KMS-11 (cell line): ENCODE measurements at regions not wholly inside any gene's neighbourhood (a gene's known extent, or its start where the extent isn't known, plus 50 kb on each side); places are given as distances from the start of the nearest gene placed in this dataset.

Source experiments
- H2AFZ ChIP-seq: fragments of 200-600 bp; sonication (generic); 2 replicates; pipeline ENCODE4 v1.6.1; 2016; ENCODE audit warnings: antibody characterized with exemption, mixed run types, low read depth
- H3K27ac ChIP-seq: fragments of 200-600 bp; sonication (generic); 2 replicates; pipeline ENCODE4 v1.6.1; 2016; ENCODE audit warnings: mild to moderate bottlenecking, mixed run types
- H3K27me3 ChIP-seq: fragments of 200-600 bp; sonication (generic); 2 replicates; pipeline ENCODE4 v1.6.1; 2017; ENCODE audit warnings: mild to moderate bottlenecking, low read depth, mixed run types, moderate library complexity; ENCODE audit not compliant: insufficient read depth
- H3K36me3 ChIP-seq: fragments of 200-600 bp; sonication (generic); 2 replicates; pipeline ENCODE4 v1.6.1; 2017; ENCODE audit warnings: mild to moderate bottlenecking, mixed run types; ENCODE audit not compliant: insufficient read depth
- H3K4me1 ChIP-seq: fragments of 200-600 bp; sonication (generic); 2 replicates; pipeline ENCODE4 v1.6.1; 2016; ENCODE audit warnings: mild to moderate bottlenecking, low read depth, mixed run types; ENCODE audit not compliant: poor library complexity, severe bottlenecking
- H3K4me2 ChIP-seq: fragments of 200-600 bp; sonication (generic); 2 replicates; pipeline ENCODE4 v1.7.0; 2016; ENCODE audit warnings: mild to moderate bottlenecking, mixed run types
- H3K4me3 ChIP-seq: fragments of 200-600 bp; sonication (generic); IDR thresholded peaks from 2 replicates; pipeline ENCODE4 v1.6.1; 2017; ENCODE audit warnings: low read depth, low read length, mixed read lengths; ENCODE audit not compliant: insufficient read depth
- H3K79me2 ChIP-seq: fragments of 200-600 bp; sonication (generic); 2 replicates; pipeline ENCODE4 v1.6.1; 2016; ENCODE audit warnings: low read depth, mixed run types; ENCODE audit not compliant: insufficient read depth
- H3K9ac ChIP-seq: fragments of 200-600 bp; sonication (generic); 2 replicates; pipeline ENCODE4 v1.6.1; 2016; ENCODE audit warnings: mild to moderate bottlenecking, mixed run types
- H4K20me1 ChIP-seq: fragments of 200-600 bp; sonication (generic); 2 replicates; pipeline ENCODE4 v1.6.1; 2016; ENCODE audit warnings: mild to moderate bottlenecking, mixed run types; ENCODE audit not compliant: insufficient read depth
- TF ChIP-seq, protein P1 (sequence below): fragments of 200-600 bp; sonication (generic); conservative IDR thresholded peaks from 2 replicates; pipeline ENCODE4 v1.6.1; 2017; ENCODE audit warnings: low read depth, mild to moderate bottlenecking, antibody characterized with exemption, low read length, moderate library complexity, mixed read lengths

GRCh38 chr6:90669420-90669819, 82.5 kb upstream of the MAP3K7 start:
- no peaks in the 10 kb centered on the region for H3K79me2 ChIP-seq
- no peak overlapping the region for H3K27ac ChIP-seq
- TF ChIP-seq, protein P1, sequence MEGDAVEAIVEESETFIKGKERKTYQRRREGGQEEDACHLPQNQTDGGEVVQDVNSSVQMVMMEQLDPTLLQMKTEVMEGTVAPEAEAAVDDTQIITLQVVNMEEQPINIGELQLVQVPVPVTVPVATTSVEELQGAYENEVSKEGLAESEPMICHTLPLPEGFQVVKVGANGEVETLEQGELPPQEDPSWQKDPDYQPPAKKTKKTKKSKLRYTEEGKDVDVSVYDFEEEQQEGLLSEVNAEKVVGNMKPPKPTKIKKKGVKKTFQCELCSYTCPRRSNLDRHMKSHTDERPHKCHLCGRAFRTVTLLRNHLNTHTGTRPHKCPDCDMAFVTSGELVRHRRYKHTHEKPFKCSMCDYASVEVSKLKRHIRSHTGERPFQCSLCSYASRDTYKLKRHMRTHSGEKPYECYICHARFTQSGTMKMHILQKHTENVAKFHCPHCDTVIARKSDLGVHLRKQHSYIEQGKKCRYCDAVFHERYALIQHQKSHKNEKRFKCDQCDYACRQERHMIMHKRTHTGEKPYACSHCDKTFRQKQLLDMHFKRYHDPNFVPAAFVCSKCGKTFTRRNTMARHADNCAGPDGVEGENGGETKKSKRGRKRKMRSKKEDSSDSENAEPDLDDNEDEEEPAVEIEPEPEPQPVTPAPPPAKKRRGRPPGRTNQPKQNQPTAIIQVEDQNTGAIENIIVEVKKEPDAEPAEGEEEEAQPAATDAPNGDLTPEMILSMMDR: no peak
- no peaks in the 10 kb centered on the region for H3K27me3 ChIP-seq
- peaks cover 2% of the 10 kb centered on the region for H3K4me1 ChIP-seq
- no peak overlapping the region for H3K4me2 ChIP-seq
- H4K20me1 ChIP-seq: no peaks in the 10 kb centered on the region
- H3K36me3 ChIP-seq: no peaks in the 10 kb centered on the region
- no peak overlapping the region for H3K4me3 ChIP-seq
- no peak overlapping the region for H2AFZ ChIP-seq
- H3K9ac ChIP-seq: no peak overlapping the region

- Histone ChIP-seq H3K4me2 (no peak overlapping the region), H4K20me1 (no peaks in the 10 kb centered on the region), H3K4me3 (no peak overlapping the region), H3K4me1 (peaks cover 15% of the 10 kb centered on the region), H3K9ac (no peak overlapping the region), H3K27ac (no peak overlapping the region), H3K79me2 (no peaks in the 10 kb centered on the region), H3K27me3 (no peaks in the 10 kb centered on the region), H3K36me3 (no peaks in the 10 kb centered on the region), H2AFZ (no peak overlapping the region)
- TF ChIP-seq, protein P1: no peak
These were observed 81.3 kb upstream of the MAP3K7 start for GRCh38 chr6:90668141-90668540.

- Histone ChIP-seq H3K36me3 (no peaks in the 10 kb centered on the region), H3K4me1 (peaks cover 39% of the 10 kb centered on the region), H3K79me2 (no peaks in the 10 kb centered on the region), H3K9ac (no peak overlapping the region), H2AFZ (no peak overlapping the region), H3K27me3 (no peaks in the 10 kb centered on the region), H3K27ac (peak overlapping the region; percentile 85; the same call in 1 of the 2 replicates), H3K4me2 (no peak overlapping the region), H4K20me1 (no peaks in the 10 kb centered on the region), H3K4me3 (no peak overlapping the region)
- TF ChIP-seq, protein P1: no peak
These were observed 77.0 kb upstream of the MAP3K7 start for GRCh38 chr6:90663873-90664272.

DNA sequence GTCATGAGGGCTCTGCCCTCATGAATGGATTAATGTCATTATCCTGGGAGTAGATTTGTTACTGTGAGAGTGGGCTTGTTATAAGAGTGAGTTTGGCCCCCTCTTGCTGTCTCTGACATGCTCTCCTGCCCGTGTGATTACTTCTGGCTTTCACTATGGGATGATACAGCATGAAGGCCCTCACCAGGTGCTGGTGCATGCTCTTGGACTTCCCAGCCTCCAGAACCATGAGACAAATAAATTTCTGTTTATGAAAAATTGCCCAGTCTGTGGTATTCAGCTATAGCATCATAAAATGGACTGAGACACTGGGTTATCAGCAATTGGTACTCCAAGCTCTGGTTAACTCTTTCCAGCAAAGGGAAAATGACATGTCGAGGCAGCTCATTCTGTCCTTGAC, 76.2 kb upstream of the MAP3K7 start:
- Histone ChIP-seq H3K4me3 (no peak overlapping the region), H3K36me3 (no peaks in the 10 kb centered on the region), H3K79me2 (no peaks in the 10 kb centered on the region), H3K4me1 (peaks cover 46% of the 10 kb centered on the region), H3K27me3 (no peaks in the 10 kb centered on the region), H3K4me2 (0 out of 2 replicates have a peak overlapping the region, but pooled peaks have one; percentile 77), H3K9ac (no peak overlapping the region), H2AFZ (peak overlapping the region; percentile 46; the same call in 1 of the 2 replicates), H3K27ac (peak overlapping the region; percentile 85), H4K20me1 (no peaks in the 10 kb centered on the region)
- TF ChIP-seq, protein P1: no peak
